Ovary (tissue), 3 donors: ENCODE measurements at regions not wholly inside any gene's neighbourhood (a gene's known extent, or its start where the extent isn't known, plus 50 kb on each side); places are given as distances from the start of the nearest gene placed in this dataset.

Experiments used
- CTCF ChIP-seq, 3 donors: fragments of 450-650 bp in 2 of 3; fragments of 200-600 bp in 1 of 3; IDR thresholded peaks; one replicate each; pipeline versions ENCODE4 v1.5.1 to v1.8.0; 2016 to 2022; ENCODE audit warnings: antibody characterized with exemption in 3 of 3, mild to moderate bottlenecking in 1 of 3
- POLR2A ChIP-seq: fragments of 450-650 bp; IDR thresholded peaks from one replicate; pipeline ENCODE4 v1.6.1; 2017; ENCODE audit warnings: antibody characterized with exemption, mild to moderate bottlenecking, moderate library complexity
- donor health status: DM: no; HTN: no; CAD: no.

GRCh38 chr4:124329134-124329533 lies 383.4 kb downstream of the ANKRD50 start:
- TF ChIP-seq POLR2A (no peak), CTCF (IDR thresholded peaks at IDR 0.05) (no peak)
